ENCODE measurements at regions not wholly inside any gene's neighbourhood (a gene's known extent, or its start where the extent isn't known, plus 50 kb on each side); places are given as distances from the start of the nearest gene placed in this dataset.
A peak's percentile ranks its signal among the peaks of the same experiment; 100 is the strongest.

DNA sequence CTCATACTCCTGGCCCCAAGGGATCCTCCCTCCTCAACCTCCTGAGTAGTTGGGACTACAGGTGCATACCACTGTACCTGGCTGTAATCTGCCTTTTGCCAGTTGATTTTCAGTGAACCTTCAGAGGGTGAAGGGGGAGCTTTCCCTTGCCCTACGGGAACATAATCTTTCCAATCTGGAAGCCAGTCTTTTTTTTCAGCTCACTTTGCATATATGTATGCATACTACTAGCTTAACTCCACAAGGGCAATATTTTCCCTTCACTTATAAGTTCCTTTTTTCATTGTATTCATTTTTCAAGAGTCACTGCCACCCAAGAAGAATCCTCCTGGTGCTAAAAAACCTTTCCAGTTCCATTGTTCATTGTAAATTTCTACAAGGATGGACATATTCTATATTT is 53.4 kb upstream of the GCM1 start:
- ATAC-seq (ENCODE audit: low read depth) (no peak), DNase-seq (no peak)
- Histone ChIP-seq H3K79me2 (ENCODE audit: control insufficient read depth, insufficient read depth, low read length) (no peaks in the 10 kb centered on the region), H3K27ac (ENCODE audit: low read length in 2 of 2) (peak overlapping the region in 1 of 2 donors; percentile 65), H3K4me3 (ENCODE audit: control extremely low read depth in 1 of 5, extremely low read depth in 1 of 5, insufficient read depth in 1 of 5, low read depth in 2 of 5, low read length in 4 of 5) (peak overlapping the region in 1 of 5 experiments; percentile 6), H3K36me3 (replicated peaks in 1 of 2; ENCODE audit: control extremely low read depth in 1 of 2, control insufficient read depth in 1 of 2, extremely low read depth in 1 of 2, insufficient read depth in 2 of 2, low read length in 1 of 2) (no peaks in the 10 kb centered on the region), H3K27me3 (replicated peaks in 1 of 4; ENCODE audit: control extremely low read depth in 1 of 4, control insufficient read depth in 3 of 4, insufficient read depth in 4 of 4, low read length in 3 of 4) (no peaks in the 10 kb centered on the region), H3K9me3 (ENCODE audit: control extremely low read depth in 1 of 3, control insufficient read depth in 2 of 3, insufficient read depth in 1 of 3, low read length in 2 of 3) (no peaks in the 10 kb centered on the region), H4K20me1 (ENCODE audit: control insufficient read depth, insufficient read depth, low read length, poor library complexity, severe bottlenecking) (no peaks in the 10 kb centered on the region), H3K4me2 (replicated peaks; ENCODE audit: low read depth, low read length, poor library complexity, severe bottlenecking) (peak overlapping the region; percentile 23), H3K9ac (ENCODE audit: low read length) (no peak overlapping the region), H2AFZ (ENCODE audit: insufficient read depth, low read depth, low read length, poor library complexity, severe bottlenecking) (no peak overlapping the region), H3K4me1 (ENCODE audit: control insufficient read depth in 2 of 2, insufficient read depth in 2 of 2, low read length in 2 of 2) (peaks cover 81 to 89% of the 10 kb centered on the region in 2 donors)
- H3K27ac Mint-ChIP-seq: peak overlapping the region; percentile 92
- H3K9me3 Mint-ChIP-seq (ENCODE audit: insufficient read depth): no peaks in the 10 kb centered on the region
- no peak for TF ChIP-seq EZH2 (IDR thresholded peaks at IDR 0.05; ENCODE audit: borderline replicate concordance, insufficient read depth, low read depth, low read length, poor library complexity, severe bottlenecking)
- TF ChIP-seq, protein P1, sequence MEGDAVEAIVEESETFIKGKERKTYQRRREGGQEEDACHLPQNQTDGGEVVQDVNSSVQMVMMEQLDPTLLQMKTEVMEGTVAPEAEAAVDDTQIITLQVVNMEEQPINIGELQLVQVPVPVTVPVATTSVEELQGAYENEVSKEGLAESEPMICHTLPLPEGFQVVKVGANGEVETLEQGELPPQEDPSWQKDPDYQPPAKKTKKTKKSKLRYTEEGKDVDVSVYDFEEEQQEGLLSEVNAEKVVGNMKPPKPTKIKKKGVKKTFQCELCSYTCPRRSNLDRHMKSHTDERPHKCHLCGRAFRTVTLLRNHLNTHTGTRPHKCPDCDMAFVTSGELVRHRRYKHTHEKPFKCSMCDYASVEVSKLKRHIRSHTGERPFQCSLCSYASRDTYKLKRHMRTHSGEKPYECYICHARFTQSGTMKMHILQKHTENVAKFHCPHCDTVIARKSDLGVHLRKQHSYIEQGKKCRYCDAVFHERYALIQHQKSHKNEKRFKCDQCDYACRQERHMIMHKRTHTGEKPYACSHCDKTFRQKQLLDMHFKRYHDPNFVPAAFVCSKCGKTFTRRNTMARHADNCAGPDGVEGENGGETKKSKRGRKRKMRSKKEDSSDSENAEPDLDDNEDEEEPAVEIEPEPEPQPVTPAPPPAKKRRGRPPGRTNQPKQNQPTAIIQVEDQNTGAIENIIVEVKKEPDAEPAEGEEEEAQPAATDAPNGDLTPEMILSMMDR (IDR thresholded peaks at IDR 0.05): no peak
- ChIA-PET CTCF (interaction anchor here (1.0 to 1.5 kb wide), 3 partner anchors 13 to 92 kb away, joined by 3 to 7 read pairs (median 7); no protein-coding TSS in a partner anchor), POLR2A (interaction anchor here (0.6 to 2.2 kb wide), 6 partner anchors 8 to 48 kb away, joined by 3 to 7 read pairs (median 6); no protein-coding TSS in a partner anchor)
- peaks cover 68% of the 10 kb centered on the region for H3K4me1 Mint-ChIP-seq
- no peaks in the 10 kb centered on the region for H3K27me3 Mint-ChIP-seq
- intact Hi-C loops (cut with micrococcal nuclease): loop anchor here (2.0 kb wide), 1 partner anchor 19 kb away; no protein-coding TSS in a partner anchor
- peak overlapping the region; percentile 34 for H3K4me3 Mint-ChIP-seq
- no CpG with 5 or more reads among the region's 1 CpG for WGBS (ENCODE audit: insufficient coverage)

DNA sequence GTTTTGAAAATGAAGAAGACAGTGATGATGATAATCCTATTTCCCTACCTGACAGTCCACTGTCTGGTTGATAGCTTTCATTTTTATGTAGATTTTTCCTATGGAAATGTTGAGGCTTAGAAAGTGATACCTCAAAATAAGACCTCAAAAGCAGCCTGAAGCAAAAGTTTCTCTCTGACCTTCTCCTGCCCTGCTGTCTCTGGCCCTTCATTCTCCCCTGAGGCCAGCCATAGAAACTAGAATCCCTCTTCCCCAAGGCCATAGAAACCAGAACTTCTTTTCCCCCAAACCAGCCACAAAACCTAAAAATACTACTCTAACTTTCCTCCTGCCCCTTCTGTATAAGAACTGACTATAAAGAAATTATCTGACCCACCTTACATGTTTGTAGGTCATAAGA is 52.6 kb upstream of the GCM1 start:
- Histone ChIP-seq H3K27ac (ENCODE audit: low read length in 2 of 2) (peak overlapping the region; percentile 3 to 65), H3K4me3 (ENCODE audit: control extremely low read depth in 1 of 5, extremely low read depth in 1 of 5, insufficient read depth in 1 of 5, low read depth in 2 of 5, low read length in 4 of 5) (no peak overlapping the region), H3K79me2 (ENCODE audit: control insufficient read depth, insufficient read depth, low read length) (no peaks in the 10 kb centered on the region), H3K9me3 (ENCODE audit: control extremely low read depth in 1 of 3, control insufficient read depth in 2 of 3, insufficient read depth in 1 of 3, low read length in 2 of 3) (peaks cover 0 to 4% (median 0%) of the 10 kb centered on the region in 3 donors), H4K20me1 (ENCODE audit: control insufficient read depth, insufficient read depth, low read length, poor library complexity, severe bottlenecking) (no peaks in the 10 kb centered on the region), H2AFZ (ENCODE audit: insufficient read depth, low read depth, low read length, poor library complexity, severe bottlenecking) (no peak overlapping the region), H3K4me1 (ENCODE audit: control insufficient read depth in 2 of 2, insufficient read depth in 2 of 2, low read length in 2 of 2) (peaks cover 78 to 86% of the 10 kb centered on the region in 2 donors), H3K9ac (ENCODE audit: low read length) (no peak overlapping the region), H3K36me3 (replicated peaks in 1 of 2; ENCODE audit: control extremely low read depth in 1 of 2, control insufficient read depth in 1 of 2, extremely low read depth in 1 of 2, insufficient read depth in 2 of 2, low read length in 1 of 2) (no peaks in the 10 kb centered on the region), H3K27me3 (replicated peaks in 1 of 4; ENCODE audit: control extremely low read depth in 1 of 4, control insufficient read depth in 3 of 4, insufficient read depth in 4 of 4, low read length in 3 of 4) (no peaks in the 10 kb centered on the region), H3K4me2 (replicated peaks; ENCODE audit: low read depth, low read length, poor library complexity, severe bottlenecking) (peak overlapping the region; percentile 23)
- ChIA-PET CTCF (interaction anchor here (0.9 to 1.5 kb wide), 3 partner anchors 16 to 93 kb away, joined by 3 to 7 read pairs (median 4); no protein-coding TSS in a partner anchor), POLR2A (interaction anchor here (0.6 to 2.2 kb wide), 2 partner anchors 9 to 30 kb away, joined by 6 to 7 read pairs; no protein-coding TSS in a partner anchor)
- intact Hi-C loops (cut with micrococcal nuclease): no loop called here
- H3K27me3 Mint-ChIP-seq: no peaks in the 10 kb centered on the region
- DNase-seq (no peak), ATAC-seq (ENCODE audit: low read depth) (no peak)
- H3K4me1 Mint-ChIP-seq: peaks cover 68% of the 10 kb centered on the region
- TF ChIP-seq, protein P1 (IDR thresholded peaks at IDR 0.05): no peak
- TF ChIP-seq EZH2 (IDR thresholded peaks at IDR 0.05; ENCODE audit: borderline replicate concordance, insufficient read depth, low read depth, low read length, poor library complexity, severe bottlenecking): no peak
- no peaks in the 10 kb centered on the region for H3K9me3 Mint-ChIP-seq (ENCODE audit: insufficient read depth)
- peak overlapping the region; percentile 92 for H3K27ac Mint-ChIP-seq
- H3K4me3 Mint-ChIP-seq: peak overlapping the region; percentile 73

Data from B cell (primary cell).